NCI-H510A treated with DMSO at 0.1 percent for 48 hours (cell line): ENCODE measurements at regions not wholly inside any gene's neighbourhood (a gene's known extent, or its start where the extent isn't known, plus 50 kb on each side); places are given as distances from the start of the nearest gene placed in this dataset.
A peak's percentile ranks its signal among the peaks of the same experiment; 100 is the strongest.
"Not testable (repeated sequence)": the region's sequence is repeated elsewhere in the genome, so short reads cannot be mapped to it uniquely, and the experiment has no call there.

Experiments
- DNase-seq: peaks from one replicate; lab custom pipeline; 2025; lab: John Stamatoyannopoulos, UW

DNA sequence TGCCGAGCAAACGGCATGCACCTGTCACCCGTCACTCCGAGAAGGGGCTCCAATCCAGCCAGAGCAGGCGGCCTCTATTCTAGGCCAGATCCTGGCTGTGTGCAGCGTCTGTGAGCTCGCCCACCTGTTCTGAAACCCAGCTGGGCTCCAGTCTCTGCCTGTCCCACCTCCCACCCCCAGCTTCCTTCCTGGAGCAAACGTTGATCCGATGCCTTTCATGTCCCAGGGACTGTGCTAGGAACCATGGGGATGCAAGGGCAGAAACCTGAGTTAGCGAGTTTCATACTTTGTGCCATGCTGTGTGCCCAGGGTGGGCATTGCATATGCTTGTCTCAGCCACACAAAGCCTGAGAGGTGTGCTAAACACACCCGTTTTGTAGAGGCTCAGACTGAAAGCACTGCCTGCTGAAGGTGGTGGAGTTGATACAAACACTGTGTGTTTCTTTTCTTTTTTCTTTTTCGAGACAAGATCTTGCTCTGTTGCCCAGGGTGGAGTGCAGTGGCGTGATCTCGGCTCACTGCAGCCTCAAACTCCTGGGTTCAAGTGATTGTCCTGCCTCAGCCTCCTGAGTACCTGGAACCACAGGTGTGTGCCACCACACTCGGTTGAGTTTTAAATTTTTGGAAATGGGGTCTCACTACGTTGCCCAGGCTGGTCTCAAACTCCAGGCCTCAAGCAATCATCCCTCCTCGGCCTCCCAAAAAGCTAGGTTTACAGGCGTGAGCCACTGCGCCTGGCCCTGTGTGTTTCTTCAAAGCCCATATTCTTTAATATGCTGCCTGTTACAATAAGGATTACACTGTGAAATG lies 84.1 kb upstream of the MED13L start:
- DNase-seq = peak; percentile 82

DNA sequence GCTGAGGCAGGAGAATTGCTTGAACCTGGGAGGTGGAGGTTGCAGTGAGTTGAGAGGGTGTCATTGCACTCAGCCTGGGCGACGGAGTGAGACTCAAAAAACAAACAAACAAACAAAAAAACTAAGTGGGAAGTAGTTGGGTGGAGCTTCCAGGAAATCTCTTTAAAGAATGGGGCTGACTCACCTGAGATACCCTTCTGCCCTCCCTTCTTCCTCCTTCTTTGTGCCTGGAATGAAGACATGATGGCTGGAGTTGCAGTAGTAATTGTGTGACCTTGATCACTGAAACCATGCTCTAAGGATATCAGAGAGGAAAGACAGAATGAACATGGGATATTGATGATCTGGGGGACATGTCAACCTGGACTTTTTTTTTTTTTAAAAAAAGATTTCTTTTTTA lies 87.6 kb upstream of the MED13L start:
- no peak for DNase-seq

DNA sequence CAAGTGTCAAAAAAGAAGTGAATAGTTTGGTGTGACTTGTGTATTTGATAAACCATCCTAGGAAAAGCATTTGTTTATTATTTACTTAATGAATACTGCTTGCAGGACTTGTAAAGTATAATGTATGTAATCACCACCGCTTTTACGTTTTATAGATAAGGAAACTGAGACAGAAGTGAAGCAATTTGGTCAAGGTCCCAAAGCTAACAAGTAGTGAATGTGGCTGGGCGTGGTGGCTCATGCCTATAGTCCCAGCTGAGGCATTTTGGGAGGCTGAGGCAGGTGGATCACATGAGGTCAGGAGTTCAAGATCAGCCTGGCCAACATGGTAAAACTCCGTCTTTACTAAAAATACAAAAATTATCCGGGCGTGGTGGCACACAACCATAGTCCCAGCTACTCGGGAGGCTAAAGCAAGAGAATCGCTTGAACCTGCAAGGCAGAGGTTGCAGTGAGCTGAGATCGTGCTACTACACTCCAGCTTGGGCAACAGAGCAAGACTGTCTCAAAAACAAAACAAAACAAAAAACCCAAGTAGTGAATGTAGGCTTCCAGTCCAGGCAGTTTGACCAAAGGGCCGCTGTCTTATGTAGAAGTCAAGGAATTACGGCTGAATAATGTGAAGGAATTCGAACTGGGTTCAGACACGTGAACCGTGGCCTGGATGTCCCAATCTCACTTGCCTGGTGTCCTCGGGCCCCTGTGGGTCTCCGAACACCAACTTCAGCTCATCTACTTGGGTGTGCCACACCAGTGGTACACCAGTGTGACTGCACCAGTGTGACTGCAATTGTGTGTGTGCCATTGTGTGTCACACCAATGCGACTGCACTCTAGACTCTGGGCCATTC lies 88.3 kb upstream of the MED13L start:
- no peak for DNase-seq

DNA sequence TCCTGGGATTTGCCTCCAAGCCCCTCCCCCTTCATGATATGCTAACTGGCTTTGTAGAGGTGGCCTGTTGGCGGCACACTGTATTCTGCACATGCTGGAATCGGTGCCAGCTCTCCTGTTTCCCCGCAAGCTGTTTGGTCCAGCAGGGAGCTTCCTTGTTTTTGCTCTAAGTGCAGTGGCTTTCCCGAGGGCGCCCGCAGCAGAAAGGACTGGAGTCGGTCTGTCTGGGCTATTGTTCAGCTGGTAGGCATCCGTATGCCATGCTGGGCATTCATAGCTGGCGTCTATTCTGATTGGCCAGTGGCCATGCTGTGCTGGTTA lies 88.9 kb upstream of the MED13L start:
- peak; percentile 73 for DNase-seq

DNA sequence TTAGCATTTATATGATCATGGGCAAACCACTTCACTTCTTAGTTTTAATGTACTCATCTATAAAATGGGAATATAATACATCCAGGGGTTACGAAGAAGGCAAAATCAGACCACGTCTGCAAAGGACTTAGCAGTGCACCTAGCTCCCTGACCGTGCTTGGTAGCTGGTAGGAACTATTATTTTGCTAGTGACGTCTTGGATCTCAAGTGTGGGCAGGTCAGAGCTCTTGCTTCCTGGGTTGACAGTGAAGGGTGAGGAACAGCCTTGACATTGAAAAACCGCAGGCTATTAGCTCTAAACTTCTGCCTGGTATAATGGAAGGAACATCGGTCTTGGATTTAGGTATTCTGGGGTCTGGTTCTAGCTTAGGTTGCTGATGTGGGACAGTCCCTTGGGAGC lies 89.3 kb upstream of the MED13L start:
- DNase-seq = peak; percentile 49

DNA sequence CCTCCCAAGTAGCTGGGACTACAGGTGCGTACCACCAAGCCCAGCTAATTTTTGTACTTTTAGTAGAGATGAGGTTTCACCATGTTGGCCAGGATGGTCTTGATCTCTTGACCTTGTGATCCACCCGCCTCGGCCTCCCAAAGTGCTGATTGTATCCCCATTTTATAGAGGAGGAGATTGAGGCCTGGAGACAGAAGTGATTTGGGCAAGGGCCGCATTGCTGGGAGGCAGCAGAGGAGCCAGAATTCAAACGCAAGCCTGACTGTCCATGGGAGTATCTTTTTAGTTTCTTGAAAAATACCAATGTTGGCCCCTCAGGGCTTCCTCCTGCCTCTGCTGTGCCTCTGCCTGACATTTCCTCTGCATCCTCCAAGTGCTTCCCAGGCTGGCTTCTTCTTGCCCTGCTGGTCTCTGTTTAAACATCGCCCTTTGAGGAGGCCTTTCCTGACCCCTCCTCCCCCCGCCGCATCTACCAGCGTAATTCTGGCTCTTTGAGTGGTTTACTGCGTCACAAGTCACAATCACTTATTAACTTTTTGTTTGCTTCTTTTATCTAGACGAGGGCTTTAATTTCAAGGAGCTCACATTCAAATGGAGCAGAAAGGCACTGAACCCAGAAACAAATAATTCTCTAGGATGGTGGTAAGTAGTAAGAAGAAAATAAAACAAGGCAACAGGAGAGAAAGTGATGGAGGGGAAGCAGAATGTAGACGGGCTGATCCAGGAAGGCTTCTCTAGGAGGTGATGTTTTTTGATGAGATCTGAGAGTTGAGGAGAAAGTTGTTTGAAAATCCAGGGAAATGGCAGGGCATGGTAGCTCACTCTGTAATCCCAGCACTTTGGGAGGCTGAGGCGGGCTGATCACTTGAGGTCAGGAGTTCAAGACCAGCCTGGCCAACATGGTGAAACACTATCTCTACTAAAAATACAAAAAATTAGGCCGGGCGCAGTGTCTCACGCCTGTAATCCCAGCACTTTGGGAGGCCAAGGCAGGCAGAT lies 91.0 kb upstream of the MED13L start:
- peak; percentile 79 for DNase-seq

DNA sequence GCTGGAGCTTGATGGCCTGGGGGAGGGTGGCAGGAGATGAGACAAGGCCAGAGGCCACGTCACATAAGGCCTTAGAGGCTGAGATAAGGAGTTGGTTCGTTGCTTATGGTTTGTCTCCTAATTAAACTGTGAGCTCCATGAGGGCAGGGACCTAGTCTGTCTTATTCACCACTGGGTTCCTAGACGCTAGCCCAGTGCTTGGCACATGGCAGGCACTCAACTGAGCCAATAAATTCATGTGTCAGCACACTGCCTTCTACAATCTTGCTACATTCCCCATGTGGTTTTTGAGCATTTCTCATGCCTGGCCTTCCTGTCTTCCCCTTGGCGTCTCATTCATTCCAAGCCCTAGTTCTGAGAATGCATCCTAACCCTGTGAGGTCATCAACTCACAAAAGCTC lies 92.5 kb upstream of the MED13L start:
- DNase-seq = no peak

DNA sequence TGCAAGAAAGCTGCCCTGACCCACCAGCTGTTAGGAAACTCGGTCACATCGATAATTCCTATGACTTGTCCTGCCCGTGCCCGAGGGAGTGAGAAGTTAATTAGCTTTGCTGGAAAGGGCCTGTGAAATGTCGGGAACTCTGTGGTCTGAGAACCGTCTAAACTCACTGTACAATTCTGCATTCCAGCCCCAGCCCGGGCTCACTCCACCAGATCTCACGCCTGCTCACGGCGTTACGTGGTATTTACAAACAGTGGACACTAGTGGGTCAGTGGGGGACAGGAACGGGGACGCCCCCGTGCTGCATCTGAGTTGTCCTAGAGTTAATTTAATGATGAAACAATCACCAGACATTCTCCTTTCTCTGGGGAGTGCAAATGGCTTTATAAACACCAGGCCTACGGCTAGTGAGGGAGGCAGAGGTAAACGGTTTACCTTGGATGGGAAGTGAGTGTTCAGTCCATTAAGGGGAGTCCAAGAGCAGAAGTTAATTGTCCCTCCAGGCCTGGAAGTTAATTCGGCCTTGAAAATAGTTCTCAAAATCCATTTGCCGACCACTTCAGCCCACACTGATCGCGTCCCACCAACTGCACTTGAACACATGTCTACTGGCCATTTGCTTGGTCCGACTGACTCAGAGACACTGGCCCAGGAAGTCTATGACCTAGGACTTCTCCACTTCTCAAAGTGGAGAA lies 93.5 kb upstream of the MED13L start:
- no peak for DNase-seq

DNA sequence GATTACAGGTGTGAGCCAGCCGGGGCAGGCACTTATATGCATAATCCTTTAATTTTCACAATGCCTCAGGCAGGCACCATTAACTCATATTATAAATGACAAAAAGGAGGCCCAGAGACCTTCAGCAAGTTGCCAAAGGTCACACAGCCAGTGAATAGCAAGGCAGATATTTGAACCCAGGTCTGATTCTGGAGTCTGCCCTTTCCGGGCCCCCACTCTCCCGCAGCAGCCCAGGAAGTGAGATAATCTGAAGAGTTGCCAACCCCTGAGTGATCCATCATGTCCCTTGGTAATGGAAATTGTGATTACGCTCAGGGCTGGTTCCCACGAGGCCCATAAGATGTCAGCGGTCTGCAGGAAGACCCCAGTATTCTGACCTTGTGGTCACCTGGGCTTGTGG lies 95.3 kb upstream of the MED13L start:
- no peak for DNase-seq

DNA sequence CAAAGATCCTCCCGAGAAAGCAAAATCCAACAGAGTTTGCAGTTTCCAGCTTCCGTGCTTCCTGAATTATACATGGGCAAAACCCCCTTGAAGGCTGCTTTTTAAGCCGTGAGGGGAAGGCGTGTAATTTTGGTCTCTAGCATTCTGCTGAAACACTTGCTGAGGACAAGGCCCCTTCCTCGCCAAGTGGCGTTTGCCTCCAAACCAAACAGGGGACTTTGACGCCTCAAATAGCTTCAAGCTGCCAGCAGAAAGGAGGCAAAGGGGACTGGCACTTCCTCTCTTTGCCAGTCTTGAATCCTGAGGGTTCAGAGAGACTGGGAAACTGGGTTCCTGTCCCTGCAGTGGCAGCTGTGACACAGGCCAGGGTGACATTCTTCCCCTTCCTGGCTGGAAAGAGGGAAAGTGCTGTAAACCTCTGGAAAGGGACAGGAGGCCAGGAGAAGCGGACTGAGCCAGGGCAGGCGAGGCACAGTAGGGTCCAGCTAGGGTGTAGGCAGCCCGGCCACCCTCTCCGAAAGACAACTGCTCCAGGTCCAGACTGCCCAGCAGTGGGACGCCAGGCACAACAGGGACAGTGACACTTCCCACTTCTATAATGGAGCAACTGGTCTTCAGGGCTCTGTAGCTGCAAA lies 96.2 kb upstream of the MED13L start:
- no peak for DNase-seq

DNA sequence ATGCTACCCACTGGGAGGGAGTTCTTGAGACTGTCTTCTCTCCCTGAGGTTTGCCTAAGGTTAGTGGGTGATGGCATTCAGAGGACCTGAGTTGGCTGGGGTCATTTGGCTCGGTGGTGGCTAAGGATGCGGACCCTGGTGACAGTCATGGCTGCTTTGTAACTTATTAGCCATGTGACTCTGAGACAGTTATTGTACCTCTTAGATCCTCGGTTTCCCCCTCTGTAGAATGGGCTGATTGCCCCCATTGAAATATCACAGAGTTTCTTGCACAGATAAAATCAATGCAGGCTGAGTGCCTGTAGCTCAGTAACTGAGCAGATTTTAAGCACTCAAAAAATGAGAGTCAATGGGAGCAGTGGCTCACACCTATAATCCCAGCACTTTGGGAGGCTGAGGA lies 96.7 kb upstream of the MED13L start:
- DNase-seq = no peak

DNA sequence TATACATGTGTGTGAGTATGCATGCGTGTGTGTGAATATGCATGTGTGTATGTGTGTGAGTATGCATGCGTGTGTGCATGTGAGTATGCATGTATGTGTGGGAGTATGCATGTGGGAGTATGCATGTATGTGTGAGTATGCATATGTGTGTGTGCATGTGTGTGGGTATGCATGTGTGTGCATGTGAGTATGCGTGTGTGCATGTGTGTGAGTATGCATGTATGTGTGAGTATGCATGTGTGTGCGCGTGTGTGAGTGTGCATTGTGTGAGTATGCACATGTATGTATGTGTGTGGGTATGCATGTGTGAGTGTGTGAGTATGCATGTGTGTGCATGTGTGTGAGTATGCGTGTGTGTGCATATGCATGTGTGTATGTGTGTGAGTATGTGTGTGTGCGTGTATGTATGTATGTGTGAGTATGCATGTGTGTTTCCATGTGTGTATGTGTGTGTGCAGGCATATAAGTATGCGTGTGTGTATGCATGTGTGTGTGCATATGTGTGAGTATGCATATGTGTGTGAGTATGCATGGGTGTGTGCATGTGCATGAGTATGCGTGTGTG lies 97.9 kb upstream of the MED13L start:
- no peak for DNase-seq

DNA sequence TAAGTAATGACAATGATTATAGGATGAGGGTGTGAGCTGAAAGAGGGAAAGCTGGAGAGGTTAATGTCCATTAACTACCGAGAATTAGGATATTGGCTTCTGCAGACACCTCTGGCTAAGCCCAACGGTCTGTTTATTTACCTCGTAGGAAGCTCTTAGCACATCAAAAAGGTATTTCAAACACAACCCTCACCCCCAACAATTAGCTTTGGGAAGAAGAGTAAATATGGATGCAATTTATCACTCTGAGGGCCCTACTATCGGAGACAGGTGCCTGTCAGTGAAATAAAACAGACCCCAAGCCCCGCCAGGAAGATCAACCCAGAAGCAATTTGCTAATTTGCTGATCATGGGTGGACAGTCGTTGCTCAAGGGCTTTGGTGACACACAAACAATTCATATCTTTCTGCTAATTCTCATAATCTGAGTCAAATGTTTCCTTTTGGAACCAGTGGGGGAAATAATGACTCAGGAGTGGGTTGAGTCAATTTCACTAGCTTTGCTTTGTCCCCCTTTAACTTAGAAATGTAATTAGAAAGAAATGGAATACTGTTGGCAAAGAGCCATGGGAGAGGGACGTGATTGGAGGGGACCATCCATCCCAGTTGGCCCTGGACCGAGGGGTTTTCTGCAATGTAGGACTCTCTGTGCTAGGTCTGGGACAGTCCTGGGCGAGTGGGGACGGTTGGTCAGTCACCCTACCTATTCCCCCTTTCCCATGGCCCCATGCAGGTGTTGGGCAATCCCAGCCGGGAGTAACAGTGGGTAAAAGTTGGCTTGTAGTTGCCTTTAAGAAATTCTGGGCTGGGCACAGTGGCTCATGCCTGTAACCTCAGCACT lies 99.1 kb upstream of the MED13L start:
- DNase-seq = peak; percentile 79

DNA sequence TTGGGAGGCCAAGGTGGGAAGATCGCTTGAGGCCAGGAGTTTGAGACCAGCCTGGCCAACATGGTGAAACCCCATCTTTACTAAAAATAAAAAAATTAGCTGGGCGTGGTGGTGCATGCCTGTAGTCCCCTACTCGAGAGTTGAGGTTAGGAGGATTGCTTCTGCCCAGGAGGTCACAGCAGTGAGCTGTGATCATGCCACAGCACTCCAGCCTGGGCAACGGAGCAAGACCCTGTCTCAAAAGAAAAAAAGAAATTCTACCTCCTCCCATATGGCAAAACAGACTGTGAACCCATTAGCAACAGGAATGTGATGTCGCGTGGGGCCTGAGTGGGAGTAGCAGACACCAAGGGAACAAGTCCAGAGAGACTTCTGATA lies 99.7 kb upstream of the MED13L start:
- not testable (repeated sequence) for DNase-seq

DNA sequence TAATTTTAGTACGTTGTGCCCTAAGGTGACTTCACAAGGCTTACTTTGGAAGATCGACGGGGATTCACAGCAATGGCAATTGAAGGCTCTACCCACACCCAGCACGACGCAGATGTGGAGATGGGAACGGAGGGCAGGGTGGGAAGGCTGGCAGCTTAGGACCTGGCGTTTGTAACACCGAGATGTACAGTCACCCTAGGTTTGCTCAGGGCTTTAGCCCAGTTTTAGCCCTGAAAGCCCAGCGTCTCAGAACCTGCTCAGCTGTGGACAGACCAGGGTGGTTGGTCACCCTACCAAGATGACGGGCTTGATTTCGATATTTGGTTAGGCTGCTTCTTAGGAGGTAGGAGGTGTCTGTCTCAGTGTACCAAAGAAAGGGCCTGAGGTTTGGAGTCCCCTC lies 100.5 kb upstream of the MED13L start:
- DNase-seq = no peak

DNA sequence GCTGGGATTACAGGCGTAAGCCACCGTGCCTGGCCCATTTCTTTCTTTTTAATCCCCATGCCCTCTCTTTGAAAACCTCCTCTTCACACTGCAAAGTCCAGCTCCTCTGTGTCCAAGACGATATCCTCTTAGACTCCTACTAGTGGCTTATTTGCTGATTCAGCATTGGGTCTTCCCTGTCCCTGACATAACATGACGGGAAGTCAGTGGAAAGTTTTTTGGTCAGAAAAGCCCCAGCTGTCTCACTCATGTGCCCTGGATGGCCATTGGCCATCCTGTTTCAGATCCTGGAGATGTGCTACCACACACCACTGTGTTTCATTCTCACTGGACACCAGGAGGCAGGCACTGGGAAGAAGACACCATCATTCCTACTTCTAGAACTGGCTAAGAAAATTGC lies 102.6 kb upstream of the MED13L start:
- DNase-seq = no peak

DNA sequence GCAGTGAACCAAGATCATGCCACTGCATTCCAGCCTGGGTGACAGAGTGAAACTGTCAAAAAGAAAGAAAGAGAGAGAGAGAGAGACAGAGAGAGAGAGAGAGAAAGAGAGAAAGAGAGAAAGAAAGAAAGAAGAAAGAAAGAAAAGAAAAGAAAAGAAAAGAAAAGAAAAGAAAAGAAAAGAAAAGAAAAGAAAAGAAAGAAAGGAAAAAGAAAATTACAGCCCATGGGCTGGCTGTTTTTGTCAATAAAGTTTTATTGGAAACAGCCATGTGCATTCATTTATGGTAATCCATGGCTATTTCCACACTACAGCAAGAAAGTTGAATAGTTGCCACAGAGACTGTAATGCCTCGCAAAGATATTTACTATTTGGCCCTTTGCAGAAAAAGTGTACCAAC lies 103.2 kb upstream of the MED13L start:
- not testable (repeated sequence) for DNase-seq

DNA sequence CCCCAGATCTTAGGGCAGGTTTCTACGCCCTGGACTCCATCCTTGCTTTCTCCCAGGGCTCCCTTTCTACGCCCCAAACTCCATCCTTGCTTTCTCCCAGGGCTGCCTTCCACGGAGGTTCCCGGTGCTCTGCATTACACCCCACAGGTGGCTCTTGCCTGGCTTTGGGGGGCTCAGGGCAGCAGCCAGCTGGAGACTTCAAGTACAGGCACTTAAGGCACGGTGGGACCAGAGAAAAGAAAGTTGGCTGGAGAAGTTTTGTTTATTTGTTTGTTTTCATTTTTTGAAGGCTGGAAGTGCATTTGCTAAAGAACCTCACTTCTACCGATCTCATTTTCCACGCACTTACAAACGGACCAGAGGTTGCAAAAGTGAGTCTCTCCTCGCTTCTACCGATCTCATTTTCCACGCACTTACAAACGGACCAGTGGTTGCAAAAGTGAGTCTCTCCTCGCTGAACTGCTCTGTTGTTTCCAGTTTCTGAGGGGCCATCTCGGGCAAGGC lies 103.8 kb upstream of the MED13L start:
- DNase-seq = no peak

DNA sequence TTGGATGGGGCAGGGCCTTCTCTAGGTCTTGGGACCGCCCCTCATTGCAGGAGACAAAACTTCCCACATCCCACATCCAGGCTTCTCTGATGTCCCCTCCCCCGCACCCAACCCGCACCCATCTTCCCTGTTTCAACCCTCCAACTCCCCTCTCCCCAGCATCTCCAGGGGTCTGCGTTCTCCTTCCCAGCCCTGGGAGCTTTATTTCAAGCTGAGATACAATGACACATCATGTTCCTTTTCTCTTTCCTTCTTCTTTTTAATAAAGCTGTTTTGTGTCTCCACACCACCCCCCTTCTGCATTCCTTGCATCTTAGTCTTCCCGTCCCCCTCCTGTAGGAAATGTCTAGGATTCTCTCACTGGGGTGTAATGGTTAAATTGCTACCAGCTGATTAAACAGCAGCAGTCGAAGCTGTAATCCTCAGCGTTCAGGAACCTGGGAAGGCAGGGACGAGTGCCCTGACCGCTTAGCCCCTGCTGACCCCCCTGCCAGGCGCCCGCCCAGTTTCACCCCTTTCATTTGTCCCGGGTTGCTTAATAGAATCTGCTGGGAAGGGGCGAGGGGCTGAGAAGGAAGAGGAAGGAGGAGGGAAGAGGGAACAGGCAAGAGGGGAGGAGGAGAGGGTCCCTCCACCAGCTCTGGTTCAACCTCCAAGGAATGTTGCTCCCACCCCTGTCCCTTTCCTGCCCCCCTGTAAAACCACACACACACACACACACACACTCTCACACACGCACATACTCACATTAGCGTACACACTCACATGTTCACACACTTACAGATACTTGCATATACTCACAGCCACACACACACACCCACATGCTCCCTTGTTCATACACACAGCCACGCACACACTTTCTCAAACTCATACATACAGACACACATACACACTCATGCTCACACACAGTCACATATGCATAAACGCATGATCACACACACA lies 104.5 kb upstream of the MED13L start:
- no peak for DNase-seq
